ENCODE measurements at regions not wholly inside any gene's neighbourhood (a gene's known extent, or its start where the extent isn't known, plus 50 kb on each side); places are given as distances from the start of the nearest gene placed in this dataset.

- Histone ChIP-seq H3K27me3 (ENCODE audit: insufficient read depth, low read length) (no peaks in the 10 kb centered on the region), H2BK5ac (ENCODE audit: low read depth, low read length, poor library complexity) (no peak overlapping the region), H3K23ac (ENCODE audit: low read length) (no peak overlapping the region), H3K9me3 (ENCODE audit: insufficient read depth, low read depth, low read length) (no peaks in the 10 kb centered on the region), H2AK5ac (ENCODE audit: low read length) (no peak overlapping the region), H2BK12ac (ENCODE audit: low read length) (no peak overlapping the region), H3K4me3 (ENCODE audit: low read depth, low read length) (no peak overlapping the region), H3K27ac (ENCODE audit: low read depth, low read length) (no peak overlapping the region), H3K36me3 (ENCODE audit: control insufficient read depth in 1 of 2, insufficient read depth in 2 of 2, low read length in 2 of 2) (no peaks in the 10 kb centered on the region), H3K4ac (ENCODE audit: low read depth, low read length) (no peak overlapping the region), H3K79me2 (ENCODE audit: control insufficient read depth, insufficient read depth, low read length, poor library complexity) (no peaks in the 10 kb centered on the region), H3K9ac (ENCODE audit: low read length) (no peak overlapping the region), H3K18ac (ENCODE audit: low read length) (no peak overlapping the region), H4K12ac (ENCODE audit: low read depth, low read length) (no peak overlapping the region), H3K4me1 (ENCODE audit: control insufficient read depth in 1 of 2, insufficient read depth in 2 of 2, low read length in 2 of 2) (peaks cover 0 to 5% of the 10 kb centered on the region in 2 experiments), H4K8ac (ENCODE audit: low read depth, low read length) (no peak overlapping the region), H4K91ac (ENCODE audit: low read depth, low read length) (no peak overlapping the region), H3K14ac (ENCODE audit: low read length) (no peak overlapping the region), H3K79me1 (ENCODE audit: low read length) (no peaks in the 10 kb centered on the region), H3K4me2 (ENCODE audit: low read length) (no peak overlapping the region), H2AFZ (ENCODE audit: insufficient read depth, low read length, poor library complexity) (no peak overlapping the region), H2BK120ac (ENCODE audit: insufficient read depth, low read length, poor library complexity) (no peak overlapping the region)
- no CpG with 5 or more reads among the region's 2 CpGs for WGBS (ENCODE audit: extremely low coverage, insufficient coverage, insufficient read length)
- no peak for DNase-seq
These were observed 594.3 kb downstream of the LRFN5 start for GRCh38 chr14:42200957-42201356.

- Histone ChIP-seq H3K27me3 (ENCODE audit: insufficient read depth, low read length) (no peaks in the 10 kb centered on the region), H3K79me2 (ENCODE audit: control insufficient read depth, insufficient read depth, low read length, poor library complexity) (no peaks in the 10 kb centered on the region), H2BK12ac (ENCODE audit: low read length) (no peak overlapping the region), H4K91ac (ENCODE audit: low read depth, low read length) (no peak overlapping the region), H3K18ac (ENCODE audit: low read length) (no peak overlapping the region), H3K9me3 (ENCODE audit: insufficient read depth, low read depth, low read length) (no peaks in the 10 kb centered on the region), H2AK5ac (ENCODE audit: low read length) (no peak overlapping the region), H2BK5ac (ENCODE audit: low read depth, low read length, poor library complexity) (no peak overlapping the region), H2BK120ac (ENCODE audit: insufficient read depth, low read length, poor library complexity) (no peak overlapping the region), H2AFZ (ENCODE audit: insufficient read depth, low read length, poor library complexity) (no peak overlapping the region), H3K4me3 (ENCODE audit: low read depth, low read length) (no peak overlapping the region), H3K4me1 (ENCODE audit: control insufficient read depth in 1 of 2, insufficient read depth in 2 of 2, low read length in 2 of 2) (peaks cover 0 to 5% of the 10 kb centered on the region in 2 experiments), H3K4ac (ENCODE audit: low read depth, low read length) (no peak overlapping the region), H3K4me2 (ENCODE audit: low read length) (no peak overlapping the region), H3K23ac (ENCODE audit: low read length) (no peak overlapping the region), H4K12ac (ENCODE audit: low read depth, low read length) (no peak overlapping the region), H3K36me3 (ENCODE audit: control insufficient read depth in 1 of 2, insufficient read depth in 2 of 2, low read length in 2 of 2) (no peaks in the 10 kb centered on the region), H3K79me1 (ENCODE audit: low read length) (no peaks in the 10 kb centered on the region), H3K9ac (ENCODE audit: low read length) (no peak overlapping the region), H3K27ac (ENCODE audit: low read depth, low read length) (no peak overlapping the region), H3K14ac (ENCODE audit: low read length) (no peak overlapping the region), H4K8ac (ENCODE audit: low read depth, low read length) (no peak overlapping the region)
- DNase-seq = no peak
- no CpG with 5 or more reads among the region's 3 CpGs for WGBS (ENCODE audit: extremely low coverage, insufficient coverage, insufficient read length)
These were observed 591.3 kb downstream of the LRFN5 start for GRCh38 chr14:42198010-42198409.

GRCh38 chr14:42192738-42193653, 586.3 kb downstream of the LRFN5 start:
- Histone ChIP-seq H2BK120ac (ENCODE audit: insufficient read depth, low read length, poor library complexity) (no peak overlapping the region), H3K9me3 (ENCODE audit: insufficient read depth, low read depth, low read length) (no peaks in the 10 kb centered on the region), H3K79me2 (ENCODE audit: control insufficient read depth, insufficient read depth, low read length, poor library complexity) (no peaks in the 10 kb centered on the region), H2AK5ac (ENCODE audit: low read length) (no peak overlapping the region), H3K36me3 (ENCODE audit: control insufficient read depth in 1 of 2, insufficient read depth in 2 of 2, low read length in 2 of 2) (no peaks in the 10 kb centered on the region), H4K12ac (ENCODE audit: low read depth, low read length) (no peak overlapping the region), H3K4me3 (ENCODE audit: low read depth, low read length) (no peak overlapping the region), H3K79me1 (ENCODE audit: low read length) (no peaks in the 10 kb centered on the region), H3K4me1 (ENCODE audit: control insufficient read depth in 1 of 2, insufficient read depth in 2 of 2, low read length in 2 of 2) (no peaks in the 10 kb centered on the region), H2BK12ac (ENCODE audit: low read length) (no peak overlapping the region), H2BK5ac (ENCODE audit: low read depth, low read length, poor library complexity) (no peak overlapping the region), H2AFZ (ENCODE audit: insufficient read depth, low read length, poor library complexity) (no peak overlapping the region), H4K8ac (ENCODE audit: low read depth, low read length) (no peak overlapping the region), H3K9ac (ENCODE audit: low read length) (no peak overlapping the region), H3K27me3 (ENCODE audit: insufficient read depth, low read length) (no peaks in the 10 kb centered on the region), H3K18ac (ENCODE audit: low read length) (no peak overlapping the region), H3K4me2 (ENCODE audit: low read length) (no peak overlapping the region), H3K4ac (ENCODE audit: low read depth, low read length) (no peak overlapping the region), H3K23ac (ENCODE audit: low read length) (no peak overlapping the region), H4K91ac (ENCODE audit: low read depth, low read length) (no peak overlapping the region), H3K27ac (ENCODE audit: low read depth, low read length) (no peak overlapping the region), H3K14ac (ENCODE audit: low read length) (no peak overlapping the region)
- no CpG with 5 or more reads among the region's 4 CpGs for WGBS (ENCODE audit: extremely low coverage, insufficient coverage, insufficient read length)
- DNase-seq = peak in 1 of 2 donors; percentile 1

GRCh38 chr14:42190744-42191143, 584.1 kb downstream of the LRFN5 start:
- Histone ChIP-seq H3K4me3 (ENCODE audit: low read depth, low read length) (no peak overlapping the region), H2AK5ac (ENCODE audit: low read length) (no peak overlapping the region), H2BK12ac (ENCODE audit: low read length) (no peak overlapping the region), H4K12ac (ENCODE audit: low read depth, low read length) (no peak overlapping the region), H3K9me3 (ENCODE audit: insufficient read depth, low read depth, low read length) (no peaks in the 10 kb centered on the region), H3K4ac (ENCODE audit: low read depth, low read length) (no peak overlapping the region), H3K27me3 (ENCODE audit: insufficient read depth, low read length) (no peaks in the 10 kb centered on the region), H3K14ac (ENCODE audit: low read length) (no peak overlapping the region), H3K79me1 (ENCODE audit: low read length) (no peaks in the 10 kb centered on the region), H2BK5ac (ENCODE audit: low read depth, low read length, poor library complexity) (no peak overlapping the region), H2BK120ac (ENCODE audit: insufficient read depth, low read length, poor library complexity) (no peak overlapping the region), H3K23ac (ENCODE audit: low read length) (no peak overlapping the region), H3K18ac (ENCODE audit: low read length) (no peak overlapping the region), H4K91ac (ENCODE audit: low read depth, low read length) (no peak overlapping the region), H3K79me2 (ENCODE audit: control insufficient read depth, insufficient read depth, low read length, poor library complexity) (no peaks in the 10 kb centered on the region), H3K4me2 (ENCODE audit: low read length) (no peak overlapping the region), H4K8ac (ENCODE audit: low read depth, low read length) (no peak overlapping the region), H2AFZ (ENCODE audit: insufficient read depth, low read length, poor library complexity) (no peak overlapping the region), H3K4me1 (ENCODE audit: control insufficient read depth in 1 of 2, insufficient read depth in 2 of 2, low read length in 2 of 2) (no peaks in the 10 kb centered on the region), H3K27ac (ENCODE audit: low read depth, low read length) (no peak overlapping the region), H3K9ac (ENCODE audit: low read length) (no peak overlapping the region), H3K36me3 (ENCODE audit: control insufficient read depth in 1 of 2, insufficient read depth in 2 of 2, low read length in 2 of 2) (no peaks in the 10 kb centered on the region)
- WGBS (ENCODE audit: extremely low coverage, insufficient coverage, insufficient read length) = no CpG with 5 or more reads among the region's 1 CpG
- DNase-seq = no peak
